ENCODE measurements at regions not wholly inside any gene's neighbourhood (a gene's known extent, or its start where the extent isn't known, plus 50 kb on each side); places are given as distances from the start of the nearest gene placed in this dataset.

DNA sequence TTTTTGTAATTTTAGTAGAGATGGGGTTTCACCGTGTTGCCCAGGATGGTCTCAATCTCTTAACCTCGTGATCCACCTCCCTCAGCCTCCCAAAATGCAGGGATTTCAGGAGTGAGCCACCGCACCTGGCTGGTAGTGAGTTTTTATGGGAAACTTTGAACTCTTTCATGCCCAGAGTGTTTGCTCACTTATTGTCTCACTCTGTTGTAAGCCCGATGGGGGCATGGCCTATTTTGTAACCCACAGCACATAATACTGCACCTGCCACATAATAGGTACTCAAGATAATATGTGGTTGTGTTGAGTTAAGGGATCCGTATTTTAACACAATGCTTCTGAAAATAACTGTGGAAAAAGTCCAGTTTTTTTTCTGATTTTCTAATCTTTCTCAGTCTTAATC lies 109.6 kb upstream of the GIMD1 start:
- no peak for DNase-seq (ENCODE audit: low read depth)
- TF ChIP-seq, protein P1, sequence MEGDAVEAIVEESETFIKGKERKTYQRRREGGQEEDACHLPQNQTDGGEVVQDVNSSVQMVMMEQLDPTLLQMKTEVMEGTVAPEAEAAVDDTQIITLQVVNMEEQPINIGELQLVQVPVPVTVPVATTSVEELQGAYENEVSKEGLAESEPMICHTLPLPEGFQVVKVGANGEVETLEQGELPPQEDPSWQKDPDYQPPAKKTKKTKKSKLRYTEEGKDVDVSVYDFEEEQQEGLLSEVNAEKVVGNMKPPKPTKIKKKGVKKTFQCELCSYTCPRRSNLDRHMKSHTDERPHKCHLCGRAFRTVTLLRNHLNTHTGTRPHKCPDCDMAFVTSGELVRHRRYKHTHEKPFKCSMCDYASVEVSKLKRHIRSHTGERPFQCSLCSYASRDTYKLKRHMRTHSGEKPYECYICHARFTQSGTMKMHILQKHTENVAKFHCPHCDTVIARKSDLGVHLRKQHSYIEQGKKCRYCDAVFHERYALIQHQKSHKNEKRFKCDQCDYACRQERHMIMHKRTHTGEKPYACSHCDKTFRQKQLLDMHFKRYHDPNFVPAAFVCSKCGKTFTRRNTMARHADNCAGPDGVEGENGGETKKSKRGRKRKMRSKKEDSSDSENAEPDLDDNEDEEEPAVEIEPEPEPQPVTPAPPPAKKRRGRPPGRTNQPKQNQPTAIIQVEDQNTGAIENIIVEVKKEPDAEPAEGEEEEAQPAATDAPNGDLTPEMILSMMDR (IDR thresholded peaks at IDR 0.05; ENCODE audit: insufficient read depth, low read depth, low read length, missing control alignments) = no peak

DNA sequence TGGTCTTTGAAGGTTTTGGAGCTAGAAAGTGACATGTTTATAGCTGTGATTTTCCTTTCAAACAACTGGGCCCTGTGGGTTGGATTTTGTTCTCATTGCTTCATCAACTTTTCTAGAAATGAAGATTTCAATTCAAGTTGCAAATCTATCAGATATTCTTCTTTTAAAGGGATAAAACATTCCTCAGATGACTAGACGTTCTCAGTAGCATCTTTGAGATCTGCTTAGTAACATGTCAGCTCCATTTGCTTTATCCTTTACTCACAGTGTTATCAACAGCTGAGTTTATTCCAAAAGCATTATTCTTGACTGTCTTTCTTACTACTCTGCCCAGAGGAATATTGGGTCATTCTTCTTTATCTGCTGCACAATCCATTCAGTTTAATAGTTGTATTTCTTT lies 108.2 kb upstream of the GIMD1 start:
- TF ChIP-seq, protein P1 (IDR thresholded peaks at IDR 0.05; ENCODE audit: insufficient read depth, low read depth, low read length, missing control alignments) = no peak
- no peak for DNase-seq (ENCODE audit: low read depth)
- H3K4me3 ChIP-seq (ENCODE audit: low read depth, low read length) = no peak overlapping the region

More for the DNA sequence above, 109.6 kb upstream of the GIMD1 start:
- no peak overlapping the region for H3K4me3 ChIP-seq (ENCODE audit: low read depth, low read length)

DNA sequence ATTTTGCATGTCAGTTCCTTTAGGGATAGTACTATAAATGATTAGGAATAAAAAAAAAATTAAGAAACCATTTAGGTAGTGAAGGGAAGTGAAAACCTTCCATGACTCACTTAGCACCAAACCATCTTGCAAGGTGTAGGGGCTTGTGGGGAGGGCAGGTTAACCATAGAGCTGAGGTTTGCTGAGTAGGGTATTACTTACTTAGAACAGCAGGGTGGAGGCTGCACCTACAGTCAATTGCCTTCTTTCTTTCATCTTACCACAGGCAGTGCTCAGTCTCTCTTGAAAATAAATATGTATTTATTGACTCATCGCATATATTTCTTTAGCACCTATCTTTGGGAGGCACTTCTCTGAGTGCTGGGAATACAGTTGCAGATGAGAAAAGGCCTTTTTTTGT lies 104.9 kb upstream of the GIMD1 start:
- TF ChIP-seq, protein P1 (IDR thresholded peaks at IDR 0.05; ENCODE audit: insufficient read depth, low read depth, low read length, missing control alignments) = no peak
- no peak for DNase-seq (ENCODE audit: low read depth)
- no peak overlapping the region for H3K4me3 ChIP-seq (ENCODE audit: low read depth, low read length)

DNA sequence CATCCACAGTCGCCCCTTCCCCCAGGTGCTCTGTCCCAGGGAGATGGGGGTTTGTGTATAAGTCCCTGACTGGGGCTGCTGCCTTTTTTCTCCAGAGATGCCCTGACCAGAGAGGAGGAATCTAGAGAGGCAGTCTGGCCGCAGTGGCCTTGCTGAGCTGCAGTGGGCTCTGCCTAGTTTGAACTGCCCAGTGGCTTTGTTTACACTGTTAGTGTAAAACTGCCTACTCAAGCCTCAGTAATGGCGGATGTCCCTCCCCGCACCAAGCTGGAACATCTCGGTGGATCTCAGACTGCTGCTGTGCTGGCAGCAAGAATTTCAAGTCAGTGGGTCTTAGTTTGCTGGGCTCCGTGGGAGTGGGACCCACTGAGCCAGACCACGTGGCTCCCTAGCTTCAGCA lies 102.6 kb upstream of the GIMD1 start:
- TF ChIP-seq, protein P1 (IDR thresholded peaks at IDR 0.05; ENCODE audit: insufficient read depth, low read depth, low read length, missing control alignments) = no peak
- no peak for DNase-seq (ENCODE audit: low read depth)
- no peak overlapping the region for H3K4me3 ChIP-seq (ENCODE audit: low read depth, low read length)

DNA sequence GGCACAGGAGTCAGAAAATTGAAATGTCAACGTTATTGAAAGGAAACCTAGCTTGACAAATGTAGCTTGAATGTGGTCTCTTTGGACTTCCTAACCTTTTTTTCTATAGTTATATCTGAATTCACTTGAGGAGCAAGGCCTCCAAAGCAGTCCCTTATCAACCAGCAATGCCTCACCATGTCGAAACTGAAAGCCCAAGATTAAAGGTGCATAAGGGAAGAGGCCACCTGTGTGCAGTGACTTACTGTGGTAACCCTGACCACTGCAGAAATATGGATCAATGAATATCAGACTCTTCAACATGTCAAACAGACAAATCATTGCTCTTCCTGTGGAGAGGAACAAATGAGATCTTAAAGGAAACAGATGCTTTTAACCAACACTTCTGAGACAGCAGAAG lies 95.0 kb upstream of the GIMD1 start:
- H3K4me3 ChIP-seq (ENCODE audit: low read depth, low read length) = no peak overlapping the region
- no peak for DNase-seq (ENCODE audit: low read depth)
- TF ChIP-seq, protein P1 (IDR thresholded peaks at IDR 0.05; ENCODE audit: insufficient read depth, low read depth, low read length, missing control alignments) = no peak

DNA sequence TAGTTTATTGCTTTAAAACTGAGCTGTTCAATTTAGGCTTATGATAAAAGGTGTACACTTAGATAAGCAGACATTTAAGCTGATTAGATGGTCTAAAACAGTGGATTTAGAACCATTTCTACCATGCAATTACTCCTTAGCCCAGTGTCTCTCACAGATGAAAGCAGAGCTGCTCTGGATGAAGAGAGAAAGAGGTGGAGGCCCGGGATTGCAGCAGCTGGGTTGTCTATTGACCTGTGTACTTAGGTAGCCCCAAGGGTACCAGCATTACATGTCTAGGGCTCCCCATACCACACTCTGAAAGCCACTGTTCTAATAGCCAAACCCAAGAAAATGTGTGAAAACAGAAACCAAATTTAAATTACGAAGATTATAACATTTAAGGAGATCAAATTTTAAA lies 86.0 kb upstream of the GIMD1 start:
- TF ChIP-seq, protein P1 (IDR thresholded peaks at IDR 0.05; ENCODE audit: insufficient read depth, low read depth, low read length, missing control alignments) = no peak
- no peak overlapping the region for H3K4me3 ChIP-seq (ENCODE audit: low read depth, low read length)
- no peak for DNase-seq (ENCODE audit: low read depth)

DNA sequence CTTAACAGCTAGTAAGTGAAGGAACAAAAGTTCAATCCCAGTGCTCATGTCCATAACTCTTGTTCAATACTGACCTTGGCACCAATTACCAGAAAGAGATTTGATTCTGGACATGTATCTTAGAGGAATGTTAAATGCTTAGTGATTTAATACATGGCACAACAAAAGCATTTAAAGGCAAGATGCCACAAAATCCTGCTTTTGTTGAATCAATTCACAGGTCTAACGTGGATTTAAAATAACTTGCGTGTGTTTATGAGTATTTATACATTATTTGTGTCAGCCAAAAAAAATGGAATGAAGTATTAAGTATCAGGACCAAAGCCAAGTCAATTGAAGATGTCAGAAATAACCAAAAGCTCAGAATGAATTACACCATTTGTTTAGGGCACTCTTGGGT lies 85.4 kb upstream of the GIMD1 start:
- TF ChIP-seq, protein P1 (IDR thresholded peaks at IDR 0.05; ENCODE audit: insufficient read depth, low read depth, low read length, missing control alignments) = no peak
- DNase-seq (ENCODE audit: low read depth) = no peak
- H3K4me3 ChIP-seq (ENCODE audit: low read depth, low read length) = no peak overlapping the region

Data from GM12865 (cell line).